Lung (tissue), 11 donors: ENCODE measurements at regions not wholly inside any gene's neighbourhood (a gene's known extent, or its start where the extent isn't known, plus 50 kb on each side); places are given as distances from the start of the nearest gene placed in this dataset.

Experiments used
- ATAC-seq: fragments of 200-7000 bp; cut with Tn5 transposase; one replicate; pipeline ENCODE4 v1.9.1; 2020; ENCODE audit warnings: moderate number of reproducible peaks; ENCODE audit not compliant: insufficient read depth, low FRiP score
- DNase-seq, 3 donors: peaks; one replicate each; pipeline ENCODE4 v3.0.0-alpha.2; 2013 to 2017
- H3K27ac ChIP-seq, 2 donors: one replicate each; pipeline ENCODE4 v1.5.1; 2013; ENCODE audit warnings: mild to moderate bottlenecking in 2 of 2, moderate library complexity in 2 of 2, control low read depth in 1 of 2, inconsistent platforms in 1 of 2, low read depth in 1 of 2, low read length in 1 of 2
- H3K27me3 ChIP-seq, 3 donors: one replicate each; pipeline ENCODE4 v1.5.1; 2013; ENCODE audit warnings: low read length in 2 of 3; ENCODE audit not compliant: control insufficient read depth in 3 of 3, insufficient read depth in 3 of 3
- H3K36me3 ChIP-seq, 4 donors: one replicate each; pipeline ENCODE4 v1.5.1; 2013; ENCODE audit warnings: low read length in 4 of 4, mild to moderate bottlenecking in 1 of 4, moderate library complexity in 1 of 4; ENCODE audit not compliant: control insufficient read depth in 4 of 4, insufficient read depth in 4 of 4
- H3K4me1 ChIP-seq, 5 donors: one replicate each; pipeline ENCODE4 v1.5.1; 2013; ENCODE audit warnings: low read length in 5 of 5, mild to moderate bottlenecking in 2 of 5, moderate library complexity in 1 of 5; ENCODE audit not compliant: control insufficient read depth in 5 of 5, insufficient read depth in 5 of 5
- H3K4me3 ChIP-seq: one replicate; pipeline ENCODE4 v1.5.1; 2013; ENCODE audit warnings: mild to moderate bottlenecking, control low read depth, moderate library complexity
- H3K9ac ChIP-seq, 2 donors: one replicate each; pipeline ENCODE4 v1.5.1; 2013; ENCODE audit warnings: low read length in 2 of 2, control low read depth in 1 of 2; ENCODE audit not compliant: insufficient read depth in 1 of 2
- H3K9me3 ChIP-seq, 4 donors: one replicate each; pipeline ENCODE4 v1.5.1; 2013; ENCODE audit warnings: low read length in 3 of 4, mild to moderate bottlenecking in 1 of 4, moderate library complexity in 1 of 4; ENCODE audit not compliant: control insufficient read depth in 4 of 4, insufficient read depth in 3 of 4
- WGBS, 2 donors: extraction: QIAGEN DNeasy Blood & Tissue Kit; methylation state at CpG; one replicate each; pipeline ENCODE4 v1.1.7; 2013; 5-methylcytosine and 5-hydroxymethylcytosine counted together
- TF ChIP-seq, protein P1 (sequence below): IDR thresholded peaks from 2 replicates; pipeline ENCODE4 v1.5.1; 2012; ENCODE audit warnings: mild to moderate bottlenecking; ENCODE audit errors: control extremely low read depth, extremely low read depth
- donor health status: control.
- donor health status: control.
- donor health status: Bipolar disorder and iron deficiency.
- donor health status: healthy.
- donor health status: DM: yes; HTN: yes; CAD: no.

DNA sequence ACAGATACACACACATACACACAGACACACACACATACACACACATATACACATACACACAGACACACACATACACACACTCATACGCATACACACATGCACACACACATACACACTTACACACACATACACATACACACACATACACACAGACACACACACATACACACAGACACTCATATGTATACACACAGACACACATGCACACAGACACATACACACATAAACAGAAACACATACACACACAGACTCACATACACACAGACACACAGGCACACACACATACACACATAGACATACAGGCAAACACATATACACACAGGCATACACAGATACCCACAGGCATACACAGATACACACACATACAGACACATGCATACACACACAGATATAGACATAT is 143.9 kb upstream of the LYZL2 start:
- Histone ChIP-seq H3K27ac (no peak overlapping the region), H3K9ac (no peak overlapping the region), H3K9me3 (peaks cover 0 to 12% (median 9%) of the 10 kb centered on the region in 4 donors), H3K27me3 (no peaks in the 10 kb centered on the region), H3K36me3 (no peaks in the 10 kb centered on the region), H3K4me1 (no peaks in the 10 kb centered on the region), H3K4me3 (no peak overlapping the region)
- no peak for ATAC-seq
- TF ChIP-seq, protein P1, sequence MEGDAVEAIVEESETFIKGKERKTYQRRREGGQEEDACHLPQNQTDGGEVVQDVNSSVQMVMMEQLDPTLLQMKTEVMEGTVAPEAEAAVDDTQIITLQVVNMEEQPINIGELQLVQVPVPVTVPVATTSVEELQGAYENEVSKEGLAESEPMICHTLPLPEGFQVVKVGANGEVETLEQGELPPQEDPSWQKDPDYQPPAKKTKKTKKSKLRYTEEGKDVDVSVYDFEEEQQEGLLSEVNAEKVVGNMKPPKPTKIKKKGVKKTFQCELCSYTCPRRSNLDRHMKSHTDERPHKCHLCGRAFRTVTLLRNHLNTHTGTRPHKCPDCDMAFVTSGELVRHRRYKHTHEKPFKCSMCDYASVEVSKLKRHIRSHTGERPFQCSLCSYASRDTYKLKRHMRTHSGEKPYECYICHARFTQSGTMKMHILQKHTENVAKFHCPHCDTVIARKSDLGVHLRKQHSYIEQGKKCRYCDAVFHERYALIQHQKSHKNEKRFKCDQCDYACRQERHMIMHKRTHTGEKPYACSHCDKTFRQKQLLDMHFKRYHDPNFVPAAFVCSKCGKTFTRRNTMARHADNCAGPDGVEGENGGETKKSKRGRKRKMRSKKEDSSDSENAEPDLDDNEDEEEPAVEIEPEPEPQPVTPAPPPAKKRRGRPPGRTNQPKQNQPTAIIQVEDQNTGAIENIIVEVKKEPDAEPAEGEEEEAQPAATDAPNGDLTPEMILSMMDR: no peak
- DNase-seq: no peak
- 91 to 95% methylated on average over 1 of the region's 1 CpG for WGBS, 2 donors

DNA sequence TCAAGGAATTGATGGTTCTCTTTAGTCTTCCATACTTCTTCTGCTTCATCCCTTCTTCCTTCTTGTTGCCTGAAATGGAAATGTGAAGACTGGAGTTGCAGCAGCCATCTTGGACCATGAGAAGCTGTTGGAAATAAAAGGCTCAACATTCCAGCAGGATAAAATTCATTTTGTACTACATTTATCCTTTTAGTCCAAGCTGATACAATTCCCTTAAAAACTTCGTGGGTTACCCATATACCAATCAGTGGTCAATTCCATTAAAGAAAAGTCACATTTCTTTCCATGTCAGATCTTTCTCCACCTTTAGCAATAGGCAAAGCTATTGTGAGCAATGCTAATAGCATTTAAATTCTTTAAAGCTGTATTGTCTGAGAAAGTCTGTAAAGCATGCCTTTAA is 141.3 kb upstream of the LYZL2 start:
- Histone ChIP-seq H3K4me3 (no peak overlapping the region), H3K9me3 (peaks cover 0 to 13% (median 9%) of the 10 kb centered on the region in 4 donors), H3K9ac (no peak overlapping the region), H3K4me1 (no peaks in the 10 kb centered on the region), H3K36me3 (no peaks in the 10 kb centered on the region), H3K27me3 (no peaks in the 10 kb centered on the region), H3K27ac (no peak overlapping the region)
- ATAC-seq (no peak), DNase-seq (no peak)
- TF ChIP-seq, protein P1: no peak
- 32 to 76% methylated on average over 1 of the region's 1 CpG for WGBS, 2 donors

- WGBS, 2 donors: 94 to 96% methylated on average over 2 of the region's 2 CpGs
- no peak overlapping the region for H3K9ac ChIP-seq
- H3K4me1 ChIP-seq: no peaks in the 10 kb centered on the region
- no peaks in the 10 kb centered on the region for H3K36me3 ChIP-seq
- TF ChIP-seq, protein P1: no peak
- DNase-seq (no peak), ATAC-seq (no peak)
- no peaks in the 10 kb centered on the region for H3K27me3 ChIP-seq
- H3K4me3 ChIP-seq: no peak overlapping the region
- peaks cover 0 to 13% (median 9%) of the 10 kb centered on the region in 4 donors for H3K9me3 ChIP-seq
- no peak overlapping the region for H3K27ac ChIP-seq
Measured at GRCh38 chr10:30770229-30770628, 140.7 kb upstream of the LYZL2 start.

- H3K27ac ChIP-seq: no peak overlapping the region
- H3K36me3 ChIP-seq: no peaks in the 10 kb centered on the region
- WGBS, 2 donors: 96 to 100% methylated on average over 13 to 16 of the region's 16 CpGs
- no peak overlapping the region for H3K9ac ChIP-seq
- no peak overlapping the region for H3K4me3 ChIP-seq
- H3K4me1 ChIP-seq: no peaks in the 10 kb centered on the region
- peaks cover 0 to 13% (median 9%) of the 10 kb centered on the region in 4 donors for H3K9me3 ChIP-seq
- ATAC-seq (no peak), DNase-seq (no peak)
- H3K27me3 ChIP-seq: no peaks in the 10 kb centered on the region
- TF ChIP-seq, protein P1: no peak
Measured at GRCh38 chr10:30769361-30769760, 139.8 kb upstream of the LYZL2 start.
